HG02884 (cell line): ENCODE measurements at regions not wholly inside any gene's neighbourhood (a gene's known extent, or its start where the extent isn't known, plus 50 kb on each side); places are given as distances from the start of the nearest gene placed in this dataset.

ENCODE experiments used
- ATAC-seq: cut with Tn5 transposase; IDR thresholded peaks from one replicate; pipeline ENCODE4 v1.9.1; 2021; ENCODE audit warnings: mild to moderate bottlenecking, moderate library complexity; ENCODE audit not compliant: unreplicated experiment

DNA sequence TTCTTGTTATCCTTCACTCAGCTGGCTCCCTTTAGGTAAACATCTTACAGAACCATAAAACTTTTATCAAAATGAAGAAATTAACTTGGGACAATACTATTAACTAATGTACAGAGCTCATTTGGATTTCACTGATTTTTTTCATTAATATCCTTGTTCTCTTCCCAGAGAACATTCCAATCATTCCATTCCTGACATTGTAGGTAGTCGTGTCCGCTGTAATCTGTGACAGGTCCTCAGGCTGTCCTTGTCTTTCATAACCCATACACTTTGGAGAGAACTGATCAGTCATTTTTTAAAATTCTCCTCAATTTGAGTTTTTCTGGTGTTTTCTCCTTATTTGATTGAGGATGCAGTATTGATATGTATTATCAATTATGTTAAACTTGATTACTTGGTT is 916.8 kb downstream of the GALC start:
- ATAC-seq, result no peak

DNA sequence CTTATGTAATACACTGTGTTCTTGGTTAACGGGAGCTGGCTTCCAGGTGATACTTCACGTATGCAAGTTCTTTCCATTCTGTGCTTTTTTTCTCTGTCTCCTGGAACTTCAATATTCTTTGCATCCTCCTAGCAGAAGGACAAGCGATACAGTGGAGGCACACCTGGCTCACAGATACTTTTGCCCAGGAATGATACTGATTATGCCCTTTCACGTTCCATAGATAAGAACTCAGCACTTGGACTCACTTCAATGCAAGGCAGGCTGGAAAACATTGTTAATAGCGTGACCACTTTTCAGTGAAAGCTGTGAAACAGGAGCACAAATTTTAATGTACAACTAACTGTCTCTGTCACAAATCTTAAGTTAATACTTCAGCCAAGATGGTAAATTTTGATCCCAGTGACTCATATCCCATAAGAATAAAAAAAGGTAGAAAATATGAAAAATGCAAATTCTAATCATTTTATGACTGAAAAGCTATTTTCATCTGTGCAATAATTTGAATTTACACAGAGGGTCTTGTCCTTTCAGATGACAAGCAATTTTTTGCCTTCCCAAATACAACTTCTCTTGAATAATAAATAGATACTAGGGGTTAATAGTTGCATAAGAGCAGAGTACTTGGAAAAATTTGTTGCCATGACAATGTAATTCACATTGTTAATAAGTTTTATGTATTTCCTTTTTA is 919.0 kb downstream of the GALC start:
- ATAC-seq, result no peak

DNA sequence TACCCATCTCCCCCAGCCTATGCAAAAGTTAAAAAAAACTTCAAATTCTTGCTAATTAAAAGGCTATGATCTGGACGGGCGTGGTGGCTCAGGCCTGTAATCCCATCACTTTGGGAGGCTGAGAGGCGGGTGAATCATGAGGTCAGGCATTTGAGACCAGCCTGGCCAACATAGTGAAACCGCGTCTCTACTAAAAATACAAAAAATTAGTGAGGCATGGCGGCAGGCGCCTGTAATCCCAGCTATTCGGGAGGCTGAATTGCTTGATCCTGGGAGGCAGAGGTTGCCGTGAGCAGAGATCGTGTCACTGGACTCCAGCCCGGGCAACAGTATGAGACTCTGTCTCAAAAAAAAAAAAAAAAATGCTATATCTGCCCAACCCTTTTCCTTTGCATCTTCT is 925.4 kb downstream of the GALC start:
- ATAC-seq, result no peak

DNA sequence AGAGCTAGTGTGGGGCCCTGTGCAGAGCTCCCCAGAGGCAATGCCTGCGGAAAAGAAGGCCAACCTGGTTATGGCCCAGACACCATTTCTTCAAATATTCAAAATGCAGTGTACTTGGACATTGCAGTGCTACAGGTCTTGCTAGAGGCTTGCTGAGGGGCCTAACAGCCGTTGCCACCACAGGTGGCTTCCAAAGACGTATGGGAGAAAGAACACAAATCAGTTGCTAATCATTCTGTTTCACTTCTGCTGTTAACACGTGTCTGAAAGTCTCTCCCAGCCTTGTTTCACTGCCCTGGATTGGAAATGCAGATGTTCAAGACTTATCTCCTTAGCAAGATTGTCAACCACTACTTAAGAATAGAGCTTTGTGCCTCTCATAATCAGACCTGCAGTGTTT is 925.9 kb downstream of the GALC start:
- ATAC-seq, result no peak

DNA sequence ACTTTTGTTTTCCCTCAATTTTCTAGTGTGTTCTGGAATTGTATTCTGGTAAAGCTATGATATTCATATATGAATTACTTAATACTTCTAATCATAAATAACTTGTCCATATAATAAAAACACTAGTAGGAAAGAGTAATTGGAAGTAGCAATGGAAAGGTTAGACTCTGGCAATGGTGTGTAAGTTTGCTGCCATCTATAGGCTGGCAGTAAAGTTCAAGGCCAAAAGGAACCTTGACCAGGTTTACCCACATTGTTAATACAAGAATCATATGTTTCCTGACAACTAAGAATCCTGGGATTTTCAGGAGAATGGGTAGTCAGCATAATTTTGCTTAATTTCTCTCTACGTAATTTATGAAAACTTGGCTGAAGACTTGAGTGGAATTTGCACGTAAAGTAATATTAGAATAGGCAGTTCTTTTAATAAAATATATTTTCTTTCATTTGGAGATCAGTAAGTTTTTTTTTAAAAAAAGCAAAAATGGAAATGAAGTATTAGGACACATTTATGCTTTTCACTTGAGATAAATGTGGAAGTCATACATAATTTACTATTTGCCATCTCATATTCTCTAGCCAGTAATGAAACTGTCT is 926.7 kb downstream of the GALC start:
- ATAC-seq, result no peak

DNA sequence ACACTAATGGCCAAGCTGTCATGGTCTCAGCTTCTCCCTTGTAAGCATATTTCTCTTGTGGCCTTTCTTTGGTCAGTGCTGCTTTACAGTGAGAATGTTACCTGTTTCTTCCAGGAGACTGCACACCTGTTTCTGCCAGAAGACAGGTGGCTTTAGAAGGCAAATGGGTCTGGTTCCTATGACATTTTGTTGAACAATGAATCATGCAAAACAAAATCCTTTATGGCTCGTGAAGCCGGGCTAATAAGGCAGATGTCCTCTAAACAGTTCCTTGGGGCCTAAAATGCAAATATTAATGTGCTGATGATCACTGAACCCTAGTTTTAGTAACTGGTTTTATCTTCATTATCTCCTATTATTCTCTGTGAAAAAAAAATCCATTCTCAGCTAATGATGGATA is 927.6 kb downstream of the GALC start:
- no peak for ATAC-seq

DNA sequence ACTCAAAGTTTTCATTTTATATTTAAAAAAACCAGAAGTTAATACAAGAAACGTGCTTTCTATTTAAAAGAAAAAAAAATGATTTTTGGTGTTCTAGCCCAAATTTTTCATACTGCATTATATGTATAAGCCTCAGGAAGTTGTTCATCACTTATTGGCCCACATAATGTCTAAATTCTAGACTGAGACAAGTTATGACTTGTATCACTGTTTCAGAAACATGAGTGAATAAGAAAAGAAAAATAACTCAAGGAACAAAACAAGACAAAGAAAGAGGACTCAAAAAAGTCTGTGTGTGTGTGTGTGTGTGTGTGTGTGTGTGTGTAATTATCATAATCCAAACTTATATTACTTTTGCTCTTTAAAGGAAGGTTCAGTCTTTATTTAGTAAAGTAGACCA is 929.8 kb downstream of the GALC start:
- ATAC-seq, result no peak

DNA sequence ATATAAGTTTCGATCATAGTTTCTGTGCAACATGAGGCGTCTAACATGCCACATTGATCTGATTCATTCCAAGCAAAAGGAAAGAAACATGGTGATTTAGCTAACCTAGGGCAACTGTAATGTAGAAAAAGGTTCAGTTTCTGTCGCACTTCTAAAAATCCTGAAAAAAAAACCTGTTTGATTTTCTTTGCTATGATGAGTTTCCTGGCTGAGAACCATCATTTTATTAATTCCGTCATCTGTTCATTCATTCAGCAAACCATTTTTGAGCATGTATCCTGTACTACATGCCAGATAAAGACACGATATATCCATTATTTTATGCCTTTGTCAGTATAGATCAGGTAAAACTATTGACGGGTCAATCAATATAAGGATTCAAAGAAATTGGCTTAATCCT is 932.6 kb downstream of the GALC start:
- no peak for ATAC-seq

DNA sequence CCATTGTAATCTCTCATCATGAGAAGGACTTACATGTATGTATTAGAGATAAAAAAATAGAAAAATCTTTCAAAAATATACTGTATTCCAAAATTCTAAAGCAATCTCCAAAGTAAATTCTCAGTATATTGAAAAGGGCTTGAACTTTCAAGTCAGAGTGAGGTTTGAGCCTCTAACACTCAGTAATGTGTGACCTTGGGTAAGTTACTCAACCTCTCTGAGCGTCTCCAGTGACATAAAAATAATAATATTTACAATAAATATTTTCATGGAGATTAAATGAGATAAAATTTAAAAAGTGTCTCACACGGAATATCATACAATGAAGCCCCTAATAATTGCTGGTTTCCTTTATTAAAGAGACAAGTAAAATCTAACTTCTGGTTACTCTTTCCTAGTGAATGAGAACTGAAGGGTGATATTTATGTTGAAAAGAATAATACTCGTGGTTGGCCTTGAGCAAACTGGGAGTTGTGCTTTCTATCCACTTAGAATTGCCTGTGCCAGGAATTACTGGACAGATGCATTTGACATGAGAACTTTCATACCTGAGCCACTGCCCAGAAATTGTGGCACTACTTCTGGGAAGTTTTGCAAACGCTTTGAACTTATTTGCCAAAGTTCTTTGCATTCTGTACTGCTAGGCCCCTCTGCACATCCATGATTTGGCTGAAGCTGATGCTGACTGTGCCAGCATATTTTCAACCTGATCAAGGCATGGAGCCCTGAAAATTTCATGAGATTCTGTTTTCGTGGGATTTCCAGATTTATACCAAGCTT is 933.7 kb downstream of the GALC start:
- no peak for ATAC-seq

DNA sequence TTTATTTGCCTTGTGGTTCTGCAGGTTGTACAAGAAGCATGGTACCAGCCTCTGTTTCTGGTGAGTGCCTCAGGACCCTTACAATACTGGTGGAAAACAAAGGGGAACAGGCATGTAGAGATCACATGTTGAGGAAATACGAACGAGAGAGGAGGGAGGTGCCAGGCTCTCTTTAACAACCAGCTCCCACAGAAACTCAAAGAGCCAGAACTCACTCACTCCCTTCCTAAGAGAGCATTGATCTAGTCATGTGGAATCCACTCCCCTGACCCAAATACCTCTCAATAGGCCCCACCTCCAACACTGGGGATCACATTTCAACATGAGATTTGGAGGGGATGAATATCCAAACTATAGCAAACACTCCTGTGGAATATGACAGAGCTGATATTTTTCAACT is 938.0 kb downstream of the GALC start:
- ATAC-seq, result no peak

DNA sequence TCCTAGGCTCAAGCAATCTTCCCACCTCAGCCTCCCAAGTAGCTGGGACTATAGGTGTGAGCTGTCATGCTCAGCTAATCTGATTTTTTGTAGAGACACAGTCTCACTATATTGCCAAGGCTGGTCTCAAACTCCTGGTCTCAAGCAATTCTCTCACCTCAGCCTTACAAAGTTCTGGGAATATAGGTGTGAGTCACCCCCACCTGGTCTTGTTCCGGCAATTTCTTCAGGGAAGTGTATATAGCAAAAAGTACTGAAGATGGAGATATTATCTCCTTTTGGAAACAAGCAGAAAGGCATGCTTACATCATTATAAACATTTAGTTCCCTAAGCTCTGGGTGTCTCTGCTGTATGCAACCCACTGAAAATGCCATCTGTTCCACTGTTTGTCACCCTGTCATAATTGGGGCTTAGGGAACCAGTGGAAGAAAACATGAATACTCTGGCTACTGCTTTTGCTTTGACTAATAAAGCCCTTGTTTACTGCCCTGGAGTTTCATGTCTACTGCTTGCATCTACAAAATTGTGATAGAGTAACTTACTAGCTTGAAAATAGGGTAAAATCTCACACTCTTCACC is 940.2 kb downstream of the GALC start:
- ATAC-seq, result no peak

DNA sequence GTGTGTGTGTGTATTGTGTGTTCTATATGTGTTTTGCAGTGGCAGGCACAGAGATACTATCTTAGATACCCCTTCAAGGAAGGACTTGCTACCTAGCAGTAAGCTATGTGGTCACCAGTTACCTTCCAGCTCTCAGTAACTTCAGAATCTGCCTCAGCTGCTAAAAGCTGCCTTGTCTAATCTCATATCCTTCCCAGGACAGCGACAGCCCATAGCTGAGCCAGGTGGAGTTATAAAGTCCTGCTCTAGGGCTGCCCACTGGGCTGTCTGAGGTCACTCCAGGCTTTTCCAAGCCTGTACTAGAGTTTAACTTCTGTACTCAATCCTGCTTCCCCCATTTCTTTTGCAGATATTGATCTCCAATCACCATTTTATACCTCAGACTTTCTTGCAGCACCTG is 942.6 kb downstream of the GALC start:
- ATAC-seq, result no peak

DNA sequence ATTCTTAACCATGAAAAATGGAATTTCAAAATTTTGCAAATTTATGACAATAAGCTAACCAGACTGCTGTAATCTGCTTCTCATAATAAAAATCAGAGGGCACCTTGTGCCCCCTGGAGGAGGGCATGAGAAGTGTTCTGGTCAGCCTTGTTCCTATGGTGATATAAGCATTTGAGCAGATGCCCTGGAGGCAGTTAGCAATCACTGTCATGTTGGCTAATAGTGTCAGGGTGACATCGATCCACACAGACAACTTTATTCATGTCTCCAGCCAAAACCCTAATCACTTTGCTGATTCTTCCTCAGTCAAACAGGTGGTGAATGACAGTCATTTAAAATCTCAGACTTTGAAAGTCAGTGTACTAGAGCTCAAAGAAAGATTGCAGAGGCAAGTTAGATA is 943.0 kb downstream of the GALC start:
- no peak for ATAC-seq

DNA sequence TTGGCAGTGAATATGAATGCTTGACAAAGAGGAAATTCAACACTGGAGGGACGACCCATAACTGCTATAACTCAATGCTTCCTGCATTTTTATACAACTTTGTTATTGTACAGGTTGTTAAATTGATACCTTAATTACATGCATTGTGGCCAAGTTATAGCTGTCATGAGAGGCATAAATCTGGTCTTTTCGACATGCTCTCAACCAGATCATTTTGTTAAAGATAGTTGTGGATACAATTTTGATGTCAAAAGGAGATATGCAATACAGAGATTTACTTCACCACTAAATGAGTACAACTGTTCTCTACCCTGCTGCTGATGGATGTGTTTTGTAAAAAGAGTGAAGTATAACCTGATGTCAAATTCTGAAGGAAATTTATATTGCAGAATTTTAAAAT is 946.0 kb downstream of the GALC start:
- no peak for ATAC-seq

DNA sequence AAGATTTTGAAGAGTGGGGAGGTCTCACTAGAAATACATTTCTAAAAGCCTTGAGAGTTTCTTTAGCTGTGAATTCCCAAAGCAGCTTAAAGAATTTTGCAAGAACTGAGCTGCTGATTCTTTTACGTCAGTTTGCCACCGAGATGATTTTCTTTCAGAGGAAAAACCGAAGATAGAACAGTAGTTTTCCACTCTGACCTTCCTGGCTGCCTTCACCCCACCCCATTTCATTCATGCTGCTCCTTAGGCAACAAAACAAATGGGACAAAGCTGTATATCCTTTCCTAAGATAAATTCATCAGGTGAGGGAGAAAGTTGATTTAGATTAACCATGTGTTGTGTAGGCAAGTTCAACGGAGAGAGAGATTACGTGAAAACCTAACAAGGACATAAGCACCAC is 947.0 kb downstream of the GALC start:
- no peak for ATAC-seq

DNA sequence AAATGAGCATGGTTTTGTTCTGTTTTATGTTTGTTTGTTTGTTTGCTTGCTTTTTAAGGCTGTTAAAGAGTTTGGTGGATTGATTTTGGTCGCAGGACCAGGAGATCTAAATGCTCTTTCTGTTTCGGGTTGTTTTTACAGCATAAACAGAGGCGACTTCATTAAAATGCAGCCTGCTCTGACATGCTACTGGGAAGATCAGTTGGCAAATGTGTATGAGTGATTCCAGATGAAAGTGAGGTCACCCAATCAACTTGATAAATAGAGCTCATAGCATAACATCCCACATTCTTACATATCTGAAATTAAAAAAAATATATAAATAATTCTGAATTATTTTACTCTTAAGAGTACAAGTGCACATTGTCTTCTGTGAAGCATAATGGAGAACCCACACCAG is 947.7 kb downstream of the GALC start:
- no peak for ATAC-seq

DNA sequence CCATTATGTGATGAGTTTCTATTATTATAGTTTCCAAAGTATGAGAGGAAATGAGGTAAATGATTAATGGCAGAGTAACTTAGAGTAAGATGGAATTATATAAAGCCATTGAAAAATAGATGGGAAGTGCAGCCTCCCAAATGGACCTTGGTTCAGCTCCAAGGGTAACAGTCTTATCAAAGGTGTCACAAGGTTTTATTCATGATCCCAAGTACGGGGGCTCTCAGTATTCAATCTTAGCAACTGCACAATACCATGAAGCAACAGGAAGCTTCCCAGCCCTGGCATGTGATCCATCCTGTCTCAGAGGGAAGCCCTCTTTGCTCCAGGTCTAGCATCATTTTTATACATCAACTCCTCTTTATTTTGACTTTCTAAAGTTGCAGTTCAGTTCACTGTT is 948.2 kb downstream of the GALC start:
- ATAC-seq, result no peak

DNA sequence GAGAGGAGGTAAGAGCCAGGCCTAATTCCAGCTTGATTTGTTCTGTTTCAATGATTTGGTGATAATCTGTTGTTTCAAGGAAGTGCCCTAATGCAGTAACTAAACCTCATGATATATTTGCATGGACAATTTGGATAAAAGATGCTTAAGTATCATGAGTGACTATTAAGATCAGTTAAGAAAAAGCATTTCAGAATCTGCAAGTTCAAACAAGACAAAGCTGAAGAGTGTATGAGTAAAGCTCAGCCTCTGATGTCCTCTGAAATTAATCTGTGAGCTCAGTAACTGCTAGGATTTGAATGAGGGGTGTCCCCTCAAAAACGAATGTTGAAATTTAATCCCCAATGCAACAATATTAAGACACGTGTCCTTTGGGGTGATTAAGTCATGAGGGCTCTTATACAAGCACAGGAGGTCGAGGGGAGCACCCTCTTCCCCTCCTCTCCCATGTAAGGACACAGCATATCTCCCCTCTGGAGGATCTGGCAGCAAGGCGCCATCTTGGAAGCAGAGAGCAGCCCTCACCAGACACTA is 949.2 kb downstream of the GALC start:
- no peak for ATAC-seq

DNA sequence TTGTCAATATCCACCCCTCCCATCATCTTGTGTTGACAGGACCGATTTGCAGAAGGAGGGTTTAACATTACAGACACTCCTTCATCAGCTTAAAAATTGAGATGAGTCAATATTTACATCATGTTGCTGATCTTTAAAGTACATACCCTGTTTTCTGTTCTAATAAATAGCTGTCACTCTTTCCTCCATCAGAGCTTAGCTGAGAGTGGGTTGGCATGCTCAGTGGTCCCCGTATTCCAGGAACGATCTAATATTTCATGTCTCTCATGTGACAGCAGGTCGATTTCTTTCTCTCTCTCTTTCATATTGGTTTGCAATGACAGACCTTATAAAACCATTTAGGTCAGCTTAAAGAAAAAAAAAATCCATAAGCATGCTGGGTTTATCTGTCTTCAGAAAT is 950.6 kb downstream of the GALC start:
- no peak for ATAC-seq

DNA sequence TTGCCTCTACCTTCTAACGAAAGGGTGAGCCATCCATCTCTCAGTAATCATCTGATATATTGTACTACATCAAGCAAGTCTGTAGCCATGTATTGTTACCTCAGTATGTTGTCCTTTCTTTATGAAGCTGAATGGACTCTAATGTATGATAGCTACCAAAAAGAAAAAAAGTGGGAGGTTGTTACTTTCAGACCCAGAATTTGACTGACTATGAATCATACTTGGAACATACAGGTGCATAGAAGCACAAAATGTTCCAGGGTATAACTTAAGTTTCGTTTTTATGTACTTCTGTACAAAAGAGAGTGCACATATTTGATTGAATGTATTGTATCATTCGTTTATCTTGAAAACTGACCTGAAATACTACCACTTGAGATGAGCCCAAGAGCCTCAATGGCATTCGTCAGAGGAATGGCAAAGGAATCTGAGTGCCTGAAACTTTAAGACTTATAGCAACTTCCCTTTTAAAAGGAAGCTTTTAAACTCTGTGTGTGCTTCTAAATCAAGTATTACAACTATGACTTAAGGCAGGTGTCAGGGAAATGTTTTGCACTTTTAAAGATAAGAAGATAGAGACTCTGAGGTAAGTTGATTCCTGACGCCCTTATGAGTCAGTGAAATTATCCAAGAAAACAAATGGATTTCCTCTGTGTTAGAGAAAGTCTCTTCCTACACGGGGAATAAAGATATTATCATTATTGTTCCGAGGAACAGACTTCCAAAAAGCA is 951.5 kb downstream of the GALC start:
- ATAC-seq, result no peak

DNA sequence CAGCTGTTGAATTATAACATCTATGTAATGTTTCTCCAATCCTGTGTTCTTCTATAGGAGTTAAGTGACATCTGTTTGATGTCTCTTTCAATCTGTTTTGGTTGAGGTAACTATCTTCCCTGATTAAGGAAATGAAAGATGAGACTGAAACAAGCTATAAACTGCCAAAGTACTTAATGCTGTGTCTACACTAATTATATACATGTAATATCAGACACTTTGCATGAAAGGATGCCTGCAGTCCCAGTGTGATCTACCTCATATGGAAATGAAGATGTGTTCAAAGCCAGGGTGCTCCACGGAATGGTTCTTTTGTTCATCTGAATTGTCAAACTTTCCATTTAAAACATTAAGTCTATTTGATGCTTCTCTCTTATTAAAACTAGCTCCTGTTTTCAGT is 958.3 kb downstream of the GALC start:
- ATAC-seq, result no peak
